SW480 (cell line): ENCODE measurements at regions not wholly inside any gene's neighbourhood (a gene's known extent, or its start where the extent isn't known, plus 50 kb on each side); places are given as distances from the start of the nearest gene placed in this dataset.
"Not testable (repeated sequence)": the region's sequence is repeated elsewhere in the genome, so short reads cannot be mapped to it uniquely, and the experiment has no call there.

Experiments used
- DNase-seq: peaks from one replicate; pipeline ENCODE4 v3.0.0-alpha.2; 2016; ENCODE audit warnings: low spot score

- DNase-seq = not testable (repeated sequence)
Measured at GRCh38 chr10:38362514-38362913, 268.4 kb downstream of the ZNF37A start.

GRCh38 chr10:38364073-38364472, 269.9 kb downstream of the ZNF37A start:
- not testable (repeated sequence) for DNase-seq

- peak; percentile 11 for DNase-seq
Measured at GRCh38 chr10:38365917-38366316, 271.8 kb downstream of the ZNF37A start.

GRCh38 chr10:38383800-38384199, 289.7 kb downstream of the ZNF37A start:
- not testable (repeated sequence) for DNase-seq

GRCh38 chr10:38386869-38387268, 292.7 kb downstream of the ZNF37A start:
- not testable (repeated sequence) for DNase-seq

- not testable (repeated sequence) for DNase-seq
Measured at GRCh38 chr10:38390725-38391124, 296.6 kb downstream of the ZNF37A start.

- not testable (repeated sequence) for DNase-seq
Measured at GRCh38 chr10:38395465-38395864, 301.3 kb downstream of the ZNF37A start.

- not testable (repeated sequence) for DNase-seq
Measured at GRCh38 chr10:38396178-38396954, 302.2 kb downstream of the ZNF37A start.

- DNase-seq = not testable (repeated sequence)
Measured at GRCh38 chr10:38401565-38401964, 307.4 kb downstream of the ZNF37A start.

- DNase-seq = peak; percentile 93
Measured at GRCh38 chr10:38402442-38403346, 308.6 kb downstream of the ZNF37A start.

GRCh38 chr10:38403347-38404117, 309.4 kb downstream of the ZNF37A start:
- not testable (repeated sequence) for DNase-seq

- not testable (repeated sequence) for DNase-seq
Measured at GRCh38 chr10:38423634-38424033, 329.5 kb downstream of the ZNF37A start.

- not testable (repeated sequence) for DNase-seq
Measured at GRCh38 chr10:38430242-38430641, 336.1 kb downstream of the ZNF37A start.

- not testable (repeated sequence) for DNase-seq
Measured at GRCh38 chr10:38437359-38437758, 343.2 kb downstream of the ZNF37A start.

- not testable (repeated sequence) for DNase-seq
Measured at GRCh38 chr10:38448614-38449355, 354.6 kb downstream of the ZNF37A start.

GRCh38 chr10:38449618-38450017, 355.5 kb downstream of the ZNF37A start:
- not testable (repeated sequence) for DNase-seq

- DNase-seq = not testable (repeated sequence)
Measured at GRCh38 chr10:38450372-38451057, 356.4 kb downstream of the ZNF37A start.

- DNase-seq = not testable (repeated sequence)
Measured at GRCh38 chr10:38451306-38451967, 357.3 kb downstream of the ZNF37A start.
